ENCODE measurements at regions not wholly inside any gene's neighbourhood (a gene's known extent, or its start where the extent isn't known, plus 50 kb on each side); places are given as distances from the start of the nearest gene placed in this dataset.
A peak's percentile ranks its signal among the peaks of the same experiment; 100 is the strongest.

GRCh38 chr5:124664287-124664686 is 82.2 kb downstream of the ZNF608 start:
- no peak for DNase-seq (ENCODE audit: low spot score)

- DNase-seq (ENCODE audit: low spot score) = no peak
These were observed 83.3 kb downstream of the ZNF608 start for GRCh38 chr5:124663101-124663506.

- no peak for DNase-seq (ENCODE audit: low spot score)
These were observed 84.2 kb downstream of the ZNF608 start for GRCh38 chr5:124662181-124662781.

- no peak for DNase-seq (ENCODE audit: low spot score)
These were observed 84.9 kb downstream of the ZNF608 start for GRCh38 chr5:124661317-124662141.

GRCh38 chr5:124660229-124661093 is 86.0 kb downstream of the ZNF608 start:
- no peak for DNase-seq (ENCODE audit: low spot score)

GRCh38 chr5:124659798-124660197 is 86.6 kb downstream of the ZNF608 start:
- no peak for DNase-seq (ENCODE audit: low spot score)

- no peak for DNase-seq (ENCODE audit: low spot score)
These were observed 87.4 kb downstream of the ZNF608 start for GRCh38 chr5:124658867-124659557.

- no peak for DNase-seq (ENCODE audit: low spot score)
These were observed 90.4 kb downstream of the ZNF608 start for GRCh38 chr5:124655921-124656511.

- DNase-seq (ENCODE audit: low spot score) = no peak
These were observed 91.1 kb downstream of the ZNF608 start for GRCh38 chr5:124655251-124655917.

- DNase-seq (ENCODE audit: low spot score) = no peak
These were observed 92.0 kb downstream of the ZNF608 start for GRCh38 chr5:124654418-124654817.

GRCh38 chr5:124653666-124654065 is 92.8 kb downstream of the ZNF608 start:
- no peak for DNase-seq (ENCODE audit: low spot score)

- DNase-seq (ENCODE audit: low spot score) = no peak
These were observed 93.5 kb downstream of the ZNF608 start for GRCh38 chr5:124652892-124653441.

GRCh38 chr5:124652514-124652819 is 94.0 kb downstream of the ZNF608 start:
- DNase-seq (ENCODE audit: low spot score) = no peak

- no peak for DNase-seq (ENCODE audit: low spot score)
These were observed 94.6 kb downstream of the ZNF608 start for GRCh38 chr5:124651663-124652513.

- DNase-seq (ENCODE audit: low spot score) = no peak
These were observed 95.3 kb downstream of the ZNF608 start for GRCh38 chr5:124650951-124651662.

GRCh38 chr5:124650147-124650561 is 96.3 kb downstream of the ZNF608 start:
- no peak for DNase-seq (ENCODE audit: low spot score)

GRCh38 chr5:124649491-124650146 is 96.8 kb downstream of the ZNF608 start:
- DNase-seq (ENCODE audit: low spot score) = peak; percentile 58

- DNase-seq (ENCODE audit: low spot score) = no peak
These were observed 97.5 kb downstream of the ZNF608 start for GRCh38 chr5:124648902-124649467.
